Type B pancreatic cell (in vitro differentiated cells): ENCODE measurements at regions not wholly inside any gene's neighbourhood (a gene's known extent, or its start where the extent isn't known, plus 50 kb on each side); places are given as distances from the start of the nearest gene placed in this dataset.

Source experiments
- DNase-seq: peaks from one replicate; pipeline ENCODE4 v3.0.0; 2021; ENCODE audit warnings: mixed read lengths; ENCODE audit not compliant: unreplicated experiment; ENCODE audit errors: extremely low spot score
- H3K27ac Mint-ChIP-seq: 2 replicates; pipeline ENCODE4 v1.8.0; 2021; ENCODE audit warnings: mild to moderate bottlenecking, mixed read lengths
- H3K27me3 Mint-ChIP-seq: 2 replicates; pipeline ENCODE4 v1.8.0; 2021; ENCODE audit warnings: mixed read lengths
- H3K36me3 Mint-ChIP-seq: 2 replicates; pipeline ENCODE4 v1.8.0; 2021; ENCODE audit warnings: mixed read lengths
- H3K4me1 Mint-ChIP-seq: one replicate; pipeline ENCODE4 v1.8.0; 2021; ENCODE audit warnings: mixed read lengths; ENCODE audit not compliant: unreplicated experiment
- H3K4me3 Mint-ChIP-seq: 2 replicates; pipeline ENCODE4 v1.8.0; 2021; ENCODE audit warnings: mild to moderate bottlenecking, mixed read lengths
- H3K9me3 Mint-ChIP-seq: 2 replicates; pipeline ENCODE4 v1.8.0; 2021; ENCODE audit warnings: mixed read lengths
- TF ChIP-seq, protein P1 (sequence below): fragments of 200-600 bp; sonication (generic); conservative IDR thresholded peaks from 2 replicates; pipeline ENCODE4 v1.5.0; 2021; ENCODE audit warnings: antibody characterized with exemption, mild to moderate bottlenecking

DNA sequence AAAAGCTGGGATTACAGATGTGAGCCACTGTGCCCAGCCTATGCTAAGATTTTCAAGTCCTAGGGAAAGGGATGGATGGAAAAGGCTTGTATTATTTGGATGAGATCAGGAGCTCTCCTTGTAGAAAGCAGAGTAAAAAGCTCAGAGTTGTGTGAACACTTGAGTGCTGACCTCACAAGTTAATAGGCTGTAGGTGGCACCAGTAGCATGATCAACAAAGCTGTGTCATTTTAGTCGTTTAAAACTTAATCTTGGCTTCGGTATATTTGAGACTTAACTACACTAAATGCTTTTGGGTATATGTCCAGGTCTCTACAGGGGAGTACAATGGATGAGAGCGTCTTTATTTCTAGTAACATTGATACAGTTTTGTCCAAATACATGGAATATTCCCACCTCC, 264.2 kb downstream of the TMEM38B start:
- Mint-ChIP-seq H3K4me3 (no peak overlapping the region), H3K27me3 (no peaks in the 10 kb centered on the region), H3K9me3 (peaks cover 5% of the 10 kb centered on the region), H3K4me1 (peaks cover 22% of the 10 kb centered on the region), H3K27ac (no peak overlapping the region), H3K36me3 (no peaks in the 10 kb centered on the region)
- TF ChIP-seq, protein P1, sequence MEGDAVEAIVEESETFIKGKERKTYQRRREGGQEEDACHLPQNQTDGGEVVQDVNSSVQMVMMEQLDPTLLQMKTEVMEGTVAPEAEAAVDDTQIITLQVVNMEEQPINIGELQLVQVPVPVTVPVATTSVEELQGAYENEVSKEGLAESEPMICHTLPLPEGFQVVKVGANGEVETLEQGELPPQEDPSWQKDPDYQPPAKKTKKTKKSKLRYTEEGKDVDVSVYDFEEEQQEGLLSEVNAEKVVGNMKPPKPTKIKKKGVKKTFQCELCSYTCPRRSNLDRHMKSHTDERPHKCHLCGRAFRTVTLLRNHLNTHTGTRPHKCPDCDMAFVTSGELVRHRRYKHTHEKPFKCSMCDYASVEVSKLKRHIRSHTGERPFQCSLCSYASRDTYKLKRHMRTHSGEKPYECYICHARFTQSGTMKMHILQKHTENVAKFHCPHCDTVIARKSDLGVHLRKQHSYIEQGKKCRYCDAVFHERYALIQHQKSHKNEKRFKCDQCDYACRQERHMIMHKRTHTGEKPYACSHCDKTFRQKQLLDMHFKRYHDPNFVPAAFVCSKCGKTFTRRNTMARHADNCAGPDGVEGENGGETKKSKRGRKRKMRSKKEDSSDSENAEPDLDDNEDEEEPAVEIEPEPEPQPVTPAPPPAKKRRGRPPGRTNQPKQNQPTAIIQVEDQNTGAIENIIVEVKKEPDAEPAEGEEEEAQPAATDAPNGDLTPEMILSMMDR: no peak
- no peak for DNase-seq

DNA sequence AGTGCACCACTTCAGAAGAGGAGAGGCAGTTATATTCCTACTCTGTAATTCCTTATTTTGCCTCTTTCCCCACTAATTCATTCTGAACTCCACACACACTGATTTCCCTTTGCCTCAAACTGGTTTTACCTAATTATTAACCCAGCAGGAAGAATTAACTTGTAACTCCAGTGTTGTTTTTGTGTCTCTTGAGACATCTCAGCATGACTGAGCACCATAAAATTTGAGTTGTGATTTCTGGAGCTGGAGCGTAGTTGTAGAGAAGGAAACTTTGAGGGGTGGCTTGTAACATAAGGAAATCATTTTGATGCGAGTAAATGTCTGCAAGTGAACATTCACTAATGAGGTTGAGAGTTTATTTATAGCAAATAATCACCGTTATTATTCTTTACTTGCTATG, 265.2 kb downstream of the TMEM38B start:
- TF ChIP-seq, protein P1: no peak
- no peaks in the 10 kb centered on the region for H3K36me3 Mint-ChIP-seq
- H3K9me3 Mint-ChIP-seq: no peaks in the 10 kb centered on the region
- no peak for DNase-seq
- H3K27ac Mint-ChIP-seq: no peak overlapping the region
- H3K4me1 Mint-ChIP-seq: peaks cover 23% of the 10 kb centered on the region
- H3K27me3 Mint-ChIP-seq: no peaks in the 10 kb centered on the region
- no peak overlapping the region for H3K4me3 Mint-ChIP-seq

DNA sequence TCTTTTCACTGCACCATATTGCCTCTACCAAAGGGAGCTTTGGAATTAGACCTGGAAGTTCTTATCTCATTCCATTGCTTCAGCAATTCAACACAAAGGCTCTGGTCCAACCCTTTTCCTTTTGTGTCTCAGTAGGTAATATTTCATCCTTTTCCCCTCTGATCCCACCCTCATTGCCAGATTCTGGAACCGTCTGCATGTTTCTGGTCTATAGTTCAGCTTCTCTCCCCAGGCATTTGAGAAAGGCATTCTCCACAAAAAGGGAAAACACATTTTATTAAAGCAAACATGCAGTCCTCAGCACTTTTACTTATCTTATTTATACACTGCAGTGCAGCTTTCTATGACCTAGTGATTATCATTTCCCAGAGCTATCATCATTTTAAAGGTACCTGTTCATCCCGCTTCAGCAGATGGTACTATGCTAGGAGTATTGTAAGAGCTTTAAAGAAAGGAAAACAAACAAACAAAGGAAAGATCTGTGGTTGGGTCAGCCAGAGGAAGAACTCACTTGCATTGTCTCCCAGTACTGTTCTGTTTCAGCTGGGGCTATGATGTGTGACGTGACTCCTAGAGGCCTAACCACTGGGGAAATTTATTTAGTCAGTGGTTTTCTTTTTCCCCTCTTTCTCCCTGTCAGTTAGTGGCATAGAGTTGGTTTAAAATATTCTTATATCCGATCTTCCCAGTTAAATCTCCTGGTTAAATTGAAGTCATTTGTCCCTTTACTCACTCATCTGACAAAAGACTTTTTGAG, 269.2 kb downstream of the TMEM38B start:
- Mint-ChIP-seq H3K27ac (no peak overlapping the region), H3K9me3 (no peaks in the 10 kb centered on the region), H3K4me3 (no peak overlapping the region), H3K27me3 (no peaks in the 10 kb centered on the region), H3K4me1 (peaks cover 23% of the 10 kb centered on the region), H3K36me3 (no peaks in the 10 kb centered on the region)
- TF ChIP-seq, protein P1: no peak
- no peak for DNase-seq

DNA sequence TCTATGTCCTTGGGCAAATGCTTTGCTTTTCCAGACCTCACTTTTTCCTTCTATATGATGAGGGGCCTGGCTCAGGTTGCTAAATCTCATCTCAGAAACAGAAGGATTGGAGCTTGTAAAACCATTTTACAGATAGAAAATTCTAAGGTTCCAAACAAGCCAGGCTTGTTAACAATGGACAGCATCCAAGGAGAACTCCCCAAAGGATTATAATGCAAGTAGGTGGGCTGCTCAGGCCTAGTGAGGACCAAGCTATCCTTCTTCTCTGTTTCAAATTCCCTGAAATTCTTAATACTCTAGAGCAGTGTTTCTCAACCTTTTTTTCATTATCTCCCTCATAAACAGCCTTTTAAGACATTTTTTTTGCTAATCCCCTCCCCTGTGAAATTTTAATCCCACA, 269.8 kb downstream of the TMEM38B start:
- no peak overlapping the region for H3K27ac Mint-ChIP-seq
- no peaks in the 10 kb centered on the region for H3K9me3 Mint-ChIP-seq
- no peaks in the 10 kb centered on the region for H3K36me3 Mint-ChIP-seq
- no peaks in the 10 kb centered on the region for H3K27me3 Mint-ChIP-seq
- DNase-seq: no peak
- no peak overlapping the region for H3K4me3 Mint-ChIP-seq
- H3K4me1 Mint-ChIP-seq: peaks cover 18% of the 10 kb centered on the region
- TF ChIP-seq, protein P1: no peak

DNA sequence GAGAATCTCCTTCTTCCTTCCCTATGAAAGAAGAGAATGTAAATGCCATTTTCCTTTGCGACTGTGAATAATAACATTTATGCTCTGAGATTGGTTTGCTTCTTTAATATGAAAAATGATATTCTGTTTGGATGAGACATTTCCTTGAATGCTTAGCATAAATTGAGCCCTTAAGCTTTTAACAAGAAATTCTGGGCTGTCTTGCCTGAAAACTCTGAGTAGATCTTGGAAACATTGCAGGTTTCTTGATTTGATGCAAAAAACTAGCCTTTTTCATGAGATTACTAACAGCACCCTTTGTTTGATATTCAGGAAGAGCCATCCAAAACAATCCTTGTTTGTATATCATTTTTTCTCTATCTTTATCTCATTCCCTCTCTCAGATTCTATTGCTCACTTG, 272.5 kb downstream of the TMEM38B start:
- H3K9me3 Mint-ChIP-seq: no peaks in the 10 kb centered on the region
- H3K4me3 Mint-ChIP-seq: no peak overlapping the region
- no peak for DNase-seq
- H3K27ac Mint-ChIP-seq: no peak overlapping the region
- TF ChIP-seq, protein P1: no peak
- no peaks in the 10 kb centered on the region for H3K36me3 Mint-ChIP-seq
- peaks cover 15% of the 10 kb centered on the region for H3K4me1 Mint-ChIP-seq
- no peaks in the 10 kb centered on the region for H3K27me3 Mint-ChIP-seq
